Activated CD4-positive, alpha-beta memory T cell treated with anti-CD3 and anti-CD28 coated beads for 36 hours (primary cell): ENCODE measurements at regions not wholly inside any gene's neighbourhood (a gene's known extent, or its start where the extent isn't known, plus 50 kb on each side); places are given as distances from the start of the nearest gene placed in this dataset.
"Not testable (repeated sequence)": the region's sequence is repeated elsewhere in the genome, so short reads cannot be mapped to it uniquely, and the experiment has no call there.

Experiments used
- CTCF ChIA-PET: fragments of 350-600 bp; sonication (Branson Sonifier 250); formaldehyde crosslinking; loops from one replicate; lab custom pipeline; 2021; ENCODE audit warnings: antibody characterized with exemption, inconsistent platforms; lab: Charles Lee
- POLR2A ChIA-PET: fragments of 350-600 bp; sonication (Branson Sonifier 250); formaldehyde crosslinking; loops from one replicate; lab custom pipeline; 2021; ENCODE audit warnings: antibody characterized with exemption; lab: Charles Lee
- DNase-seq: peaks from one replicate; pipeline ENCODE4 v3.0.0-alpha.2; 2020
- H3K27ac Mint-ChIP-seq: one replicate; pipeline ENCODE4 v1.8.0; 2021; ENCODE audit warnings: mixed read lengths
- H3K27me3 Mint-ChIP-seq: one replicate; pipeline ENCODE4 v1.8.0; 2021; ENCODE audit warnings: mixed read lengths
- H3K36me3 Mint-ChIP-seq: one replicate; pipeline ENCODE4 v1.8.0; 2021; ENCODE audit warnings: mixed read lengths
- H3K4me1 Mint-ChIP-seq: one replicate; pipeline ENCODE4 v1.8.0; 2021; ENCODE audit warnings: low read depth, mixed read lengths
- H3K4me3 Mint-ChIP-seq: one replicate; pipeline ENCODE4 v1.8.0; 2021; ENCODE audit warnings: mild to moderate bottlenecking, mixed read lengths
- H3K9me3 Mint-ChIP-seq: one replicate; pipeline ENCODE4 v1.8.0; 2021; ENCODE audit warnings: mixed read lengths
- intact Hi-C: fragments of 100-400 bp; cut with micrococcal nuclease; formaldehyde crosslinking; loops from one replicate; pipeline ENCODE4 v1.15.1; 2023

DNA sequence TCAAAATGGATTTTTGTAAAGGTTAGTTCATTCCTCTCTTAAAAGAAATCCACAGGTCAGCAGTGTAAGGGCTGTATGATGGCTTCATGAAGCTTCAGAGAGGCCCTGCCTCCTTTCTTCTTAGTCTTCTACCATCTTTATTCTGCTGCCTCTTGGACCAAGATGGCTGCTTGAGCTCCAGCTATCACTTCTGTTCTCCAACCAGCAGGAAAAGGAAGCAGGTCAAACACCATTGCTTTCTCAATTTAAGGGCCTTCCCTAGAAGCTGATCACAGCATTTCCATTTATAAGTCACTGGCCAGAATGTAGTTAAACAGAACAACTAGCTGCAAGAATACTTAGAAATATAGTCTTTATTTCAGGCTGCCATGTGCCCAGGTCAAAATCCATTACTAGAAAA is 336.8 kb upstream of the KLF3 start:
- DNase-seq = no peak
- Mint-ChIP-seq H3K4me1 (peaks cover 39% of the 10 kb centered on the region), H3K9me3 (peaks cover 7% of the 10 kb centered on the region), H3K36me3 (peaks cover 6% of the 10 kb centered on the region), H3K4me3 (no peak overlapping the region), H3K27me3 (peaks cover 19% of the 10 kb centered on the region), H3K27ac (no peak overlapping the region)
- ChIA-PET CTCF (no interaction called here), POLR2A (no interaction called here)
- intact Hi-C loops = no loop called here

GRCh38 chr4:38328989-38329729 is 334.8 kb upstream of the KLF3 start:
- peaks cover 6% of the 10 kb centered on the region for H3K36me3 Mint-ChIP-seq
- H3K27ac Mint-ChIP-seq = no peak overlapping the region
- peaks cover 4% of the 10 kb centered on the region for H3K9me3 Mint-ChIP-seq
- ChIA-PET POLR2A (no interaction called here), CTCF (interaction anchor here (1.9 to 4.8 kb wide), 2 partner anchors 9 to 346 kb away, joined by 11 to 30 read pairs; no protein-coding TSS in a partner anchor)
- H3K4me1 Mint-ChIP-seq = peaks cover 42% of the 10 kb centered on the region
- peaks cover 26% of the 10 kb centered on the region for H3K27me3 Mint-ChIP-seq
- no peak overlapping the region for H3K4me3 Mint-ChIP-seq
- intact Hi-C loops = no loop called here
- DNase-seq = no peak

GRCh38 chr4:38330321-38330720 is 333.7 kb upstream of the KLF3 start:
- no peak overlapping the region for H3K4me3 Mint-ChIP-seq
- H3K9me3 Mint-ChIP-seq = no peaks in the 10 kb centered on the region
- peaks cover 3% of the 10 kb centered on the region for H3K36me3 Mint-ChIP-seq
- H3K4me1 Mint-ChIP-seq = peaks cover 54% of the 10 kb centered on the region
- ChIA-PET POLR2A (interaction anchor here (1.1 kb wide), 1 partner anchor 11 kb away, joined by 4 read pairs; no protein-coding TSS in a partner anchor), CTCF (interaction anchor here (0.8 to 4.8 kb wide), 5 partner anchors 11 to 972 kb away, joined by 3 to 30 read pairs (median 5); no protein-coding TSS in a partner anchor)
- H3K27ac Mint-ChIP-seq = no peak overlapping the region
- H3K27me3 Mint-ChIP-seq = peaks cover 26% of the 10 kb centered on the region
- no peak for DNase-seq
- intact Hi-C loops = no loop called here

- Mint-ChIP-seq H3K9me3 (no peaks in the 10 kb centered on the region), H3K27me3 (peaks cover 26% of the 10 kb centered on the region), H3K4me3 (no peak overlapping the region), H3K27ac (no peak overlapping the region), H3K4me1 (peaks cover 55% of the 10 kb centered on the region), H3K36me3 (peaks cover 2% of the 10 kb centered on the region)
- intact Hi-C loops = no loop called here
- POLR2A ChIA-PET = interaction anchor here (0.6 to 1.1 kb wide), 2 partner anchors 11 to 142 kb away, joined by 4 read pairs; no protein-coding TSS in a partner anchor
- no peak for DNase-seq
- CTCF ChIA-PET = interaction anchor here (0.9 to 4.8 kb wide), 4 partner anchors 11 to 345 kb away, joined by 3 to 30 read pairs (median 8); no protein-coding TSS in a partner anchor
These were observed 333.1 kb upstream of the KLF3 start for GRCh38 chr4:38330936-38331335.

DNA sequence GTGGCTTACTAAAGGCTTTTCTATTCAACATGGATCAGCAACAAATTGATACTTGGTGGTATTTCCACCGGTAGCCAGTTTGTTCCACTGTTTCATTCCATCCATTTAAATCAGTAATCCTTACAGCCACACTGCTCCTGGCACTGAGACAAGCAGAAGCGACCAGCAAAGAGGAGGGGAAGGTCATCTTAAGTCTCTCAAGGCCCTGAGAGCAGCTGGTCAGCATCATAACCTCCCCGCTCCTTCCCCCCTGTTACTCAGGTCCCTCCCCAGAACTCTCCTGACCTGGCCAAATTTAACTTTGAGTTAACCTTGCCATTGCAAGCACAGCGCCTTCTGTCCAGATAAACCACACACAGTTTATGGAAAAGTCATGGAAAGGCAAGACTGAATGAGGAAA is 331.3 kb upstream of the KLF3 start:
- peaks cover 51% of the 10 kb centered on the region for H3K4me1 Mint-ChIP-seq
- H3K36me3 Mint-ChIP-seq = peaks cover 2% of the 10 kb centered on the region
- CTCF ChIA-PET = interaction anchor here (0.9 kb wide), 1 partner anchor 8 kb away, joined by 3 read pairs; no protein-coding TSS in a partner anchor

DNA sequence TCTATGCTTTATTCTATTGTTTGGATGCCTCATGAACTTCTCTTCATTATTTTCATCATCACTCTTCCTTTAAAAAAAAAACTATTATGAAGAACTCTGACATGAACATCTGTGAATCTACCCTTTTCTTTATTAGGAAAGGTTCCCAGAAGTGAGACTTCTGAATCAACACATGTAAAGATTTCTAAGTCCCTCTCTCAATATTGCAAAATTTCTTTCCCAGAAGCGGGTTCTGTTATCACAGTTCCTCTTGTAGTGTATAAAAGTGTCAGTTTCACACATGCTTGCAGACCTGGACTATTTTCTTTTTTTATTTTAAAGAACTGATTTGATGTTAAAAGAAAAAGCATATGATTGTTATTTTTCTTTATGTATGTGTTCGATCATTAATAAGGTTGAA is 330.8 kb upstream of the KLF3 start:
- Mint-ChIP-seq H3K36me3 (peaks cover 7% of the 10 kb centered on the region), H3K9me3 (peaks cover 13% of the 10 kb centered on the region), H3K27me3 (peaks cover 26% of the 10 kb centered on the region), H3K27ac (no peak overlapping the region), H3K4me3 (no peak overlapping the region), H3K4me1 (peaks cover 46% of the 10 kb centered on the region)
- ChIA-PET POLR2A (no interaction called here), CTCF (no interaction called here)
- intact Hi-C loops = no loop called here
- no peak for DNase-seq

More for the DNA sequence above, 331.3 kb upstream of the KLF3 start:
- Mint-ChIP-seq H3K4me3 (no peak overlapping the region), H3K27me3 (peaks cover 24% of the 10 kb centered on the region), H3K27ac (no peak overlapping the region), H3K9me3 (peaks cover 8% of the 10 kb centered on the region)
- no peak for DNase-seq
- intact Hi-C loops = no loop called here
- POLR2A ChIA-PET = no interaction called here

- no peak overlapping the region for H3K27ac Mint-ChIP-seq
- no peak overlapping the region for H3K4me3 Mint-ChIP-seq
- ChIA-PET CTCF (interaction anchor here (0.9 kb wide), 1 partner anchor 15 kb away, joined by 6 read pairs; no protein-coding TSS in a partner anchor), POLR2A (no interaction called here)
- H3K27me3 Mint-ChIP-seq = peaks cover 30% of the 10 kb centered on the region
- H3K36me3 Mint-ChIP-seq = peaks cover 18% of the 10 kb centered on the region
- H3K9me3 Mint-ChIP-seq = peaks cover 28% of the 10 kb centered on the region
- intact Hi-C loops = loop anchor here (1.0 to 2.0 kb wide), 2 partner anchors 24 kb away; no protein-coding TSS in a partner anchor
- H3K4me1 Mint-ChIP-seq = peaks cover 32% of the 10 kb centered on the region
- DNase-seq = no peak
These were observed 329.2 kb upstream of the KLF3 start for GRCh38 chr4:38334791-38335190.

DNA sequence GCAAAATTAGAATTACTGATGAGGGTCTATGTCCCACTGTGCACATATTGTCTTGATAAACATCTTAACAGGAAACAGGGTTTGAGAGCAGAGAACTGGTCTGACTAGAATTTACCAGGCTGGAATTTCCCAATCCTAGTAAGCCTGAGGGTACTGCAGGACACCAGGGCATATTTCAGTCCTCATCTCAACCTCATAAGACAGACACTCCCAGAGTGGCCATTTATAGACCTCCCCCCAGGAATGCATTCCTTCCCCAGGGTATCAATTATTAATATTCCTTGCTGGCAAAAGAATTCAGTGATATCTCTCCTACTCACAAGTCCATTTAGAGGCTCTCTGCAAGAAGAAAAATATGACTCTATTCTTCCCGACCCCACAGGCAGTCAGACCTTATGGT is 325.1 kb upstream of the KLF3 start:
- H3K4me1 Mint-ChIP-seq = peaks cover 19% of the 10 kb centered on the region
- peaks cover 28% of the 10 kb centered on the region for H3K9me3 Mint-ChIP-seq
- DNase-seq, POLR2A ChIA-PET, intact Hi-C loops, CTCF ChIA-PET, H3K27ac Mint-ChIP-seq, H3K4me3 Mint-ChIP-seq: not testable (repeated sequence)
- H3K27me3 Mint-ChIP-seq = peaks cover 20% of the 10 kb centered on the region
- peaks cover 18% of the 10 kb centered on the region for H3K36me3 Mint-ChIP-seq

DNA sequence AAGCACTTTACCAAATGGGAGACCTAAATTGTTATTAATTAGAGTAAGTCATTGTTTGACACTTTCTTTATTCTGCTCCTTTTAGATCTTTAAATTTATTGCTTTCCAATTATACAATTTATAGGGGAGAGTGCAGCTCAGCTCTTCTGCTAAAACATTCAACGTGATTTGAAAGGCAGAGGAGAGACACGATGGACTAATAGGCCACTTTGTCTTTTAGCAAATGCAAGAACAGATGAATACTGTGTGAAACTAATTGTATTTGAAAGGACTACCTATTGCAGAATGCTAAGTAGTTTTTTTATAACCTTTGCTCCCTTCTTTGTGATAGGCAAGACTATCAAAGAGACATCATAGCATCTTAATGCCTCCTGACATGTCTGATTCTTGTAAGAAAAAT is 320.4 kb upstream of the KLF3 start:
- H3K27me3 Mint-ChIP-seq = peaks cover 15% of the 10 kb centered on the region
- no peak for DNase-seq
- H3K9me3 Mint-ChIP-seq = peaks cover 33% of the 10 kb centered on the region
- no peak overlapping the region for H3K27ac Mint-ChIP-seq
- intact Hi-C loops = no loop called here
- peaks cover 18% of the 10 kb centered on the region for H3K36me3 Mint-ChIP-seq
- CTCF ChIA-PET = no interaction called here
- H3K4me3 Mint-ChIP-seq = no peak overlapping the region
- H3K4me1 Mint-ChIP-seq = no peaks in the 10 kb centered on the region
- POLR2A ChIA-PET = no interaction called here

DNA sequence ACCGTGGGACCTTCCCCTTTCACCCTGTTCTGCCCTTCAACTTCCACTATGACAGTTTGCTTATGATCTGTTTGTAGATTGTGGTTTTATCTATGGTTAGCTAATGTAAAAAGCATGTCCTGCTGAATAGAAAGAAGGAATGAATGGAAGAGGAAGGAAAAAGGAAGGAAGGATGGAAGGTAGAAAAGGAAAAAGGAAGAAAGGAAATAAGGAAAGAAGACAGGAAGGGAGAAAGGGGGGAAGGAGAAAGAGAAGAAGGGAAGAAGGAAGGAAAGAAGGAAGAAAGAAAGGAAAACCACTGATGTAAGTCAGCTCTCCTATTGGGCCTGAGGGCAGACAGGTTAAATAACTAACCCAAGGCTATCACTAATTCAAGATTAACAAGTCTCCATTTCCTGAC is 319.1 kb upstream of the KLF3 start:
- Mint-ChIP-seq H3K36me3 (peaks cover 11% of the 10 kb centered on the region), H3K27ac (no peak overlapping the region), H3K4me1 (no peaks in the 10 kb centered on the region), H3K27me3 (peaks cover 7% of the 10 kb centered on the region), H3K4me3 (no peak overlapping the region), H3K9me3 (peaks cover 22% of the 10 kb centered on the region)
- DNase-seq = no peak
- ChIA-PET POLR2A (no interaction called here), CTCF (no interaction called here)
- intact Hi-C loops = no loop called here

DNA sequence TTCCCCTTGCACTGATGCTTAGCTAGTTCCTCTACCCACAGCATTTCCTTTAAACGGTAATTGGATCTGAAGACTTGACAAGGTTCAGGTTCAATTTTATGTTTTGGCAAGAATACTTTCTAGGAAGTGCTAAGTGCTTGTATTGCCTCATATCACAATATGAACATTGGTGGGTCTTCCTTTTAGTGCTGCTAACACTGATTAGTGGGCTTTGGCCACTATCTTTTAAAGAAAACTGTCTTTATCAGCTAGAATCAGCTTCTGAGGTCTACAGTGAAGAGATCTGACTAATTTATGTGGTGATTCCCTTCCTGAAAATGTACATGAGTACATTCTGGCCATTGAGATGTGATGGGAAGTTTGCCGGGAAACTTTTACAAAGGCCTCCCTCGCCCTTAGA is 316.7 kb upstream of the KLF3 start:
- Mint-ChIP-seq H3K9me3 (peaks cover 24% of the 10 kb centered on the region), H3K36me3 (peaks cover 11% of the 10 kb centered on the region), H3K27me3 (peaks cover 5% of the 10 kb centered on the region), H3K4me3 (no peak overlapping the region), H3K4me1 (no peaks in the 10 kb centered on the region), H3K27ac (no peak overlapping the region)
- ChIA-PET POLR2A (no interaction called here), CTCF (no interaction called here)
- DNase-seq = no peak
- intact Hi-C loops = no loop called here

- no peak for DNase-seq
- H3K4me1 Mint-ChIP-seq = peaks cover 9% of the 10 kb centered on the region
- intact Hi-C loops = no loop called here
- no peak overlapping the region for H3K27ac Mint-ChIP-seq
- peaks cover 23% of the 10 kb centered on the region for H3K9me3 Mint-ChIP-seq
- peaks cover 1% of the 10 kb centered on the region for H3K27me3 Mint-ChIP-seq
- H3K4me3 Mint-ChIP-seq = no peak overlapping the region
- no peaks in the 10 kb centered on the region for H3K36me3 Mint-ChIP-seq
- ChIA-PET CTCF (no interaction called here), POLR2A (no interaction called here)
These were observed 309.6 kb upstream of the KLF3 start for GRCh38 chr4:38354421-38354820.
